ENCODE measurements at regions not wholly inside any gene's neighbourhood (a gene's known extent, or its start where the extent isn't known, plus 50 kb on each side); places are given as distances from the start of the nearest gene placed in this dataset.

DNA sequence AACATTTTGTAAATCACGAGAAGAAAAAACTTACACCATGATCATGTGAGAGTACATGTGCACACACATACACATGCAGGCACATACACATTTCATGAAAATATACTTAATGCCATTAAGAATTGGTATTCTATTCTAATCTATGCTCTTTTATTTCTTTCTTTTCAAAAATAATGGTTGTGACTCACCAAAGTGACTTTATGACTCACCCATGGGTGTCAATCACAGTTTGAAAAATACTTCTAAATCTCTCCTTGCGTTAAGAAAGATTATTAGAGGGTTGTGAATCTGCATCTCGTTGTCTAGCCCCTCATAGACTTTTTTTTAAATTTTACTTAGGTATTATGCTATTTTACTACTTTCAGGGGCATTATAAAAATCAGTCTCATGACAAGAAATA is 254.2 kb downstream of the TUSC7 start:
- no peak for DNase-seq (ENCODE audit: low read depth, low spot score)
- TF ChIP-seq, protein P1, sequence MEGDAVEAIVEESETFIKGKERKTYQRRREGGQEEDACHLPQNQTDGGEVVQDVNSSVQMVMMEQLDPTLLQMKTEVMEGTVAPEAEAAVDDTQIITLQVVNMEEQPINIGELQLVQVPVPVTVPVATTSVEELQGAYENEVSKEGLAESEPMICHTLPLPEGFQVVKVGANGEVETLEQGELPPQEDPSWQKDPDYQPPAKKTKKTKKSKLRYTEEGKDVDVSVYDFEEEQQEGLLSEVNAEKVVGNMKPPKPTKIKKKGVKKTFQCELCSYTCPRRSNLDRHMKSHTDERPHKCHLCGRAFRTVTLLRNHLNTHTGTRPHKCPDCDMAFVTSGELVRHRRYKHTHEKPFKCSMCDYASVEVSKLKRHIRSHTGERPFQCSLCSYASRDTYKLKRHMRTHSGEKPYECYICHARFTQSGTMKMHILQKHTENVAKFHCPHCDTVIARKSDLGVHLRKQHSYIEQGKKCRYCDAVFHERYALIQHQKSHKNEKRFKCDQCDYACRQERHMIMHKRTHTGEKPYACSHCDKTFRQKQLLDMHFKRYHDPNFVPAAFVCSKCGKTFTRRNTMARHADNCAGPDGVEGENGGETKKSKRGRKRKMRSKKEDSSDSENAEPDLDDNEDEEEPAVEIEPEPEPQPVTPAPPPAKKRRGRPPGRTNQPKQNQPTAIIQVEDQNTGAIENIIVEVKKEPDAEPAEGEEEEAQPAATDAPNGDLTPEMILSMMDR (IDR thresholded peaks at IDR 0.05; ENCODE audit: low read depth, low read length), result no peak
- no peak overlapping the region for H3K4me3 ChIP-seq (ENCODE audit: low read depth, low read length)
- in situ Hi-C loops (cut with HindIII; ENCODE audit: low sequenced_read_pairs), result no loop called here

DNA sequence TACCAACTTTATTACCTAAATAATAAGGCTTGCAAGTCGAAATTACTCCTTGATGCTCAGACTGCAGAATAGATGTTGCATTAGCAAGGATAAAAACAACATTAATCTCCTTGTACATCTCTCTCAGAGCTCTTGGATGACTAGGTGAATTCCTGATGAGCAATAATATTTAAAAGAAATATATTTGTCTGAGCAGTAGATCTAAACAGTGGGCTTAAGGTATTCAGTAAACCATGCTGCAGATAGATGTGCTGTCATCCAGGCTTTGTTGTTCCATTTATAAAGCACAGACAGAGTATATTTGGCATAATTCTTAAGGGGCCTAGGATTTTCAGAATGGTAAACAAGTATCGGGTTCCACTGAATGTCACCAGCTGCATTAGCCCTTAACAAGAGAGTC is 257.1 kb downstream of the TUSC7 start:
- in situ Hi-C loops (cut with HindIII; ENCODE audit: low sequenced_read_pairs), result no loop called here
- H3K4me3 ChIP-seq (ENCODE audit: low read depth, low read length), result no peak overlapping the region
- TF ChIP-seq, protein P1 (IDR thresholded peaks at IDR 0.05; ENCODE audit: low read depth, low read length), result no peak
- no peak for DNase-seq (ENCODE audit: low read depth, low spot score)

DNA sequence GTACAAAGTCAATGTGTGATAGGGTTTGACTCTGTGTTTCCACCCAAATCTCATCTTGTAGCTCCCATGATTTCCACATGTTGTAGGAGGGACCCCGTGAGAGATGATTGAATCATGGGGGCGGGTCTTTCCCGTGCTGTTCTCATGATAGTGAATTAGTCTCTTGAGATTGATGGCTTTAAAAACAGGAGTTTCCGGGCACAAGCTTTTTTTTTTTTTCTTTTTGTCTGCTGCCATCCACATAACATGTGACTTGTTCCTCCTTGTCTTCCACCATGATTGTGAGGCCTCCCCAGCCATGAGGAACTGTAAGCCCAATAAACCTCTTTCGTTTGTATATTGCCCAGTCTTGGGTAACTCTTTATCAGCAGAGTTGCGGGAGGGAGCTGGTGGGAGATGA is 259.6 kb downstream of the TUSC7 start:
- TF ChIP-seq, protein P1 (IDR thresholded peaks at IDR 0.05; ENCODE audit: low read depth, low read length), result no peak
- no peak overlapping the region for H3K4me3 ChIP-seq (ENCODE audit: low read depth, low read length)
- no peak for DNase-seq (ENCODE audit: low read depth, low spot score)
- in situ Hi-C loops (cut with HindIII; ENCODE audit: low sequenced_read_pairs), result no loop called here

DNA sequence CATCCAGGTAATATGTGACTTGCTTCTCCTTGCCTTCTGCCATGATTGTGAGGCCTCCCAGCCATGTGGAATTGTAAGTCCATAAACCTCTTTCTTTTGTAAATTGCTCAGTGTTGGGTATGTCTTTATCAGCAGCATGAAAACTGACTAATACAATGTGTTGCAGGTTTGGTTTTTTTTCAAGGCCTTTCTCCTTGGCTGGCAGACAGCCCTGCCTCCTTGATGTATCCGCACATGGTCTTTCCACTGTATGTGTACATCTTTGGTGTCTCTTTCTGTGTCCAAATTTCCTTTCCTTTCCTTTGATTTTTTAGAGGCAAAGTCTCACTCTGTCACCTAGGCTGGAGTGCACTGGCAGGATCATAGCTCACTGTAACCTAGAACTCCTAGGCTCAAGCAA is 260.1 kb downstream of the TUSC7 start:
- TF ChIP-seq, protein P1 (IDR thresholded peaks at IDR 0.05; ENCODE audit: low read depth, low read length), result no peak
- in situ Hi-C loops (cut with HindIII; ENCODE audit: low sequenced_read_pairs), result no loop called here
- H3K4me3 ChIP-seq (ENCODE audit: low read depth, low read length), result no peak overlapping the region
- DNase-seq (ENCODE audit: low read depth, low spot score), result no peak

DNA sequence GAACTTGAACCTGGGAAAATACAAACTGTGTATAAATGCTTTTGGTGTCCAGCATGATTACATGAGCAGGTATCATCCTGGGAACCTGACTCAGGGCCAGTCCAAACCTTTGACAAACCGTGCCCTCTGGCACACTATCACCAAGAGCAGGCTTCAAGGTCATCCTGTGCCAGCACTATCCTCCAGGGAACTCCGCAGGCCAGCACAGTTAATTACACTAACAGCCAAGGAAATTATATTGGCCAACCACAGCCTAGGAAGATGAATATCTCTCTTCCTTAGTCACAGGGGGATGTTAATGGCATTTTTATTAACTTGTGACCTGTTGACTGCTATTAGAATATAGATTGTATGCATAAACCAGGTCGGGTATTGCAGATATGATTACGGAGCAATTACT is 262.0 kb downstream of the TUSC7 start:
- in situ Hi-C loops (cut with HindIII; ENCODE audit: low sequenced_read_pairs), result no loop called here
- DNase-seq (ENCODE audit: low read depth, low spot score), result no peak
- TF ChIP-seq, protein P1 (IDR thresholded peaks at IDR 0.05; ENCODE audit: low read depth, low read length), result no peak

DNA sequence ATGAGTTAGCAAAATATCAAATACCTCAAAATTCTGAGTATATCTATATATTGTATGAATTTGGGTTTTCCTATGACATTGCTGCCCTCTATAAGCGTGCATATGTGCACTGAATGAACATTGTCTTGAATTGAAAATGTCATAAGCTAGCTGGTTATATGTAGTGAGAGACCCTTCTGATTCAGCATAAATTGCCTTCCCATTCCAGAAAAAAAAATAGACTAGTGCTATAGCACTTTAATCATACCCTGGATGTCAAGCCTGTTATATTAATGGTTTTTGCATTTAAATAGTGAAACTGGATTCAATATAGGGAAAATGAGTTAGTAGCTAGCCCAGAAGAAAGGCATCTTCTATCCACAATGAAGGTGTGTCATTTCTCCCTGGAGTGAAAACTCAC is 265.1 kb downstream of the TUSC7 start:
- no peak for DNase-seq (ENCODE audit: low read depth, low spot score)
- H3K4me3 ChIP-seq (ENCODE audit: low read depth, low read length), result no peak overlapping the region
- in situ Hi-C loops (cut with HindIII; ENCODE audit: low sequenced_read_pairs), result no loop called here
- TF ChIP-seq, protein P1 (IDR thresholded peaks at IDR 0.05; ENCODE audit: low read depth, low read length), result no peak

More for the DNA sequence above, 262.0 kb downstream of the TUSC7 start:
- H3K4me3 ChIP-seq (ENCODE audit: low read depth, low read length), result no peak overlapping the region

DNA sequence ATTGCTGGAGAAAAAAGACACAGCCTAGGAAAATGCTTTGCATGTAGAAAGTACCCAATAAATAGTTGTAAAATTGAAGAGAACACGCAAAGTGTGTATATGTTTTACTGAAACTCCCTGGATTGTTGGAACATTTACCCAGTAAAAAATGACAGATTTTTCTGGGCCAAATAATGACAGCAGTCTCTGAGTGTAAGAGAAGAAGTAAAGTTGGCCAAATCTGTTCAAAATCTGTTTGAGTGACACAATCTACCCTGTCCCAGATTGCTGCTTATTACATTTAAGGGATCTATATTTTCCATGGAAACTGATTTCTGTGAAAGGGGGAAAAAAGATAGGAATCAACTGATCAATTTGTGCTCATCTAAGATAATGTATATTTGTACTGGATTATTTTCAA is 267.9 kb downstream of the TUSC7 start:
- no peak overlapping the region for H3K4me3 ChIP-seq (ENCODE audit: low read depth, low read length)
- no peak for DNase-seq (ENCODE audit: low read depth, low spot score)
- TF ChIP-seq, protein P1 (IDR thresholded peaks at IDR 0.05; ENCODE audit: low read depth, low read length), result no peak
- in situ Hi-C loops (cut with HindIII; ENCODE audit: low sequenced_read_pairs), result no loop called here

All from astrocyte of the spinal cord (primary cell).